Aorta (tissue), 5 donors: ENCODE measurements at regions not wholly inside any gene's neighbourhood (a gene's known extent, or its start where the extent isn't known, plus 50 kb on each side); places are given as distances from the start of the nearest gene placed in this dataset.

Experiments used
- ATAC-seq: fragments of 200-7000 bp; cut with Tn5 transposase; one replicate; pipeline ENCODE4 v1.9.1; 2022; ENCODE audit warnings: moderate library complexity; ENCODE audit not compliant: low FRiP score
- DNase-seq, 2 donors: peaks; one replicate each; pipeline ENCODE4 v3.0.0-alpha.2; 2020
- H3K27ac ChIP-seq, 2 donors: one replicate each; pipeline ENCODE4 v1.5.1; 2013; ENCODE audit warnings: low read length in 2 of 2, mild to moderate bottlenecking in 2 of 2, moderate library complexity in 2 of 2, control low read depth in 1 of 2, inconsistent platforms in 1 of 2, low read depth in 1 of 2
- H3K27me3 ChIP-seq, 2 donors: one replicate each; pipeline ENCODE4 v1.6.1; 2013; ENCODE audit warnings: control low read depth in 1 of 2, low read length in 1 of 2, mild to moderate bottlenecking in 1 of 2, moderate library complexity in 1 of 2; ENCODE audit not compliant: insufficient read depth in 2 of 2, control insufficient read depth in 1 of 2
- H3K36me3 ChIP-seq, 2 donors: one replicate each; pipeline ENCODE4 v1.6.1; 2013; ENCODE audit warnings: control low read depth in 1 of 2, low read length in 1 of 2, mild to moderate bottlenecking in 1 of 2; ENCODE audit not compliant: insufficient read depth in 2 of 2, control insufficient read depth in 1 of 2
- H3K4me1 ChIP-seq, 2 donors: one replicate each; pipeline ENCODE4 v1.6.1; 2013; ENCODE audit warnings: low read length in 2 of 2, control low read depth in 1 of 2, mild to moderate bottlenecking in 1 of 2, moderate library complexity in 1 of 2; ENCODE audit not compliant: insufficient read depth in 2 of 2, control insufficient read depth in 1 of 2
- H3K4me3 ChIP-seq, 2 donors: one replicate each; pipeline ENCODE4 v1.5.1; 2013; ENCODE audit warnings: low read length in 2 of 2, control low read depth in 1 of 2, mild to moderate bottlenecking in 1 of 2
- H3K9me3 ChIP-seq: one replicate; pipeline ENCODE4 v1.6.1; 2013; ENCODE audit warnings: mild to moderate bottlenecking, low read length; ENCODE audit not compliant: control insufficient read depth
- WGBS, 2 donors: extraction: QIAGEN DNeasy Blood & Tissue Kit; methylation state at CpG; one replicate each; pipeline ENCODE4 v1.1.7; 2013; 5-methylcytosine and 5-hydroxymethylcytosine counted together
- intact Hi-C, 2 donors: fragments of 100-400 bp; cut with DNase I; formaldehyde crosslinking; loops; one replicate each; pipeline versions ENCODE4 v1.14.2 to v1.15.0; 2022
- donor health status: healthy with polysubstance abuse.
- donor health status: Bipolar disorder and iron deficiency.
- donor health status: DM: no; HTN: no; CAD: no.
- donor health status: DM: no; HTN: no; CAD: no.
- donor health status: DM: yes; HTN: yes; CAD: no.

DNA sequence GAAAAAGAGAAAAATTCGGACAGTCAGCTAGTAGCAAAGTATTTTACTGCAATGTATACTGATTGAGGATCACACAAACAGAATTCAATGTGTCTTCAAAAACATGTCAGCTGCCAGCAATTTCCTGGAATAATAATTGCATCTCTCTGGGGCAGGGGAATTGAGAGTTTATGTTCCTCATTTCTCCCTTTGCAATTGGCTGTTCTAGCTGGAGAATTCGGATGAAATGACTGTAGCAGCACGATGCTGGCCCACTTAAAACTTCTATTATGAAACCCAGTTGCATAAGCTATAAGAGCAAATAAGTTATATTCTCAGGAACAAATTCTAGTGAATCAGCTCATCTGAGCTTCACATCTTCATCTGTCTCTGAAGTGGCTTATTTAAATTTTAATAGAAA is 99.9 kb upstream of the CPEB2 start:
- Histone ChIP-seq H3K27ac (no peak overlapping the region), H3K9me3 (peaks cover 1% of the 10 kb centered on the region), H3K4me3 (no peak overlapping the region), H3K36me3 (no peaks in the 10 kb centered on the region), H3K27me3 (no peaks in the 10 kb centered on the region), H3K4me1 (no peaks in the 10 kb centered on the region)
- WGBS, 2 donors, result 79 to 82% methylated on average over 3 of the region's 3 CpGs
- DNase-seq, result no peak
- intact Hi-C loops, result no loop called here
- ATAC-seq, result no peak

DNA sequence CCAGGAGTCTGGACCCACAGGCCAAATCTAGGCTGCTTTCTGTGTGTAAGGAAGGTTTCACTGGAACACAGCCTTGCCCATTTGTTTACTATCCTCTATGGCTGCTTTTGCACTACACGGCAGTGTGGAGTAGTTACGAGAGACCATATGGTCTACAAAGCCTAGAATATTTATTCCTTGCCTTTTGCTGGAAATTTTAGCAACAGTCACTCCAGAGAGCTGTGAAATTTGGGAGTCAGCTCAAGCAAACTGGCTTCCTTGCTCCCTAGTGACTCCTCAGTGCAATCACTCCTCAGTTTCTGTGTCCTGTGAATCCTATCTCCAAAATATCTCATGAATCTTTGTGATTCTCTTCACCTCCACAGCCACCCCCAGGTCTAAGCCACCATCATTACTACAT is 99.0 kb upstream of the CPEB2 start:
- no peaks in the 10 kb centered on the region for H3K4me1 ChIP-seq
- intact Hi-C loops, result no loop called here
- no peaks in the 10 kb centered on the region for H3K27me3 ChIP-seq
- ATAC-seq, result no peak
- no peak overlapping the region for H3K27ac ChIP-seq
- no peak overlapping the region for H3K4me3 ChIP-seq
- no peak for DNase-seq
- H3K9me3 ChIP-seq, result peaks cover 1% of the 10 kb centered on the region
- H3K36me3 ChIP-seq, result no peaks in the 10 kb centered on the region
- 73 to 87% methylated on average over 2 of the region's 2 CpGs for WGBS, 2 donors

GRCh38 chr4:14906805-14907204 is 95.5 kb upstream of the CPEB2 start:
- DNase-seq, result no peak
- intact Hi-C loops, result no loop called here
- Histone ChIP-seq H3K27me3 (no peaks in the 10 kb centered on the region), H3K27ac (no peak overlapping the region), H3K4me3 (no peak overlapping the region), H3K9me3 (peaks cover 1% of the 10 kb centered on the region), H3K4me1 (no peaks in the 10 kb centered on the region), H3K36me3 (no peaks in the 10 kb centered on the region)
- no peak for ATAC-seq

GRCh38 chr4:14908635-14909034 is 93.6 kb upstream of the CPEB2 start:
- Histone ChIP-seq H3K9me3 (no peaks in the 10 kb centered on the region), H3K4me3 (no peak overlapping the region), H3K36me3 (no peaks in the 10 kb centered on the region), H3K27ac (no peak overlapping the region), H3K4me1 (no peaks in the 10 kb centered on the region), H3K27me3 (no peaks in the 10 kb centered on the region)
- no peak for DNase-seq
- no peak for ATAC-seq
- intact Hi-C loops, result no loop called here
- WGBS, 2 donors, result 63 to 64% methylated on average over 3 of the region's 3 CpGs

DNA sequence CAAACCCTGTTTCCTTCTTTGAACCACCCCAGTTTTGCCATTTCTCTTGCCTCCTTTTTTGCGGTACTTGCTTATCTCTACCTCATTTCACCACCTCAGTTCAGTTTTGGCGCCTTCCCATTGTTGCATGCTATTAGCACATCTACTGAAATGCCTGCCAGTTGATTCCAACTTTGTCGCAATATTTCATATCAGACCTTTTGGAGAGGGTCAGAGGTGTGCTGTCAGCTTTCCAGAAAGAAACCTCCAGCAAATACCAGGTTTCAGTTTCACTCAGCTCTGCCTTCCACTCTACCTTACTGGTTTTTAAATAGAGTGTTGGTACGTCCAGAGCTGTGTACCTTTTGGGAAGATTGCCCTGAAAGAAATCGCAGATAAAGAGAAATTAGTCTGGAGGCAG is 91.9 kb upstream of the CPEB2 start:
- DNase-seq, result no peak
- WGBS, 2 donors, result 68 to 71% methylated on average over 5 of the region's 5 CpGs
- Histone ChIP-seq H3K27me3 (no peaks in the 10 kb centered on the region), H3K4me1 (no peaks in the 10 kb centered on the region), H3K27ac (no peak overlapping the region), H3K4me3 (no peak overlapping the region), H3K36me3 (no peaks in the 10 kb centered on the region), H3K9me3 (no peaks in the 10 kb centered on the region)
- intact Hi-C loops, result loop anchor here in 1 of 2 donors (10.0 kb wide), 1 partner anchor 56 kb away; no protein-coding TSS in a partner anchor
- ATAC-seq, result no peak

GRCh38 chr4:14912426-14912825 is 89.9 kb upstream of the CPEB2 start:
- no peak for ATAC-seq
- intact Hi-C loops, result loop anchor here in 1 of 2 donors (10.0 kb wide), 1 partner anchor 58 kb away; no protein-coding TSS in a partner anchor
- Histone ChIP-seq H3K4me1 (no peaks in the 10 kb centered on the region), H3K36me3 (no peaks in the 10 kb centered on the region), H3K27me3 (no peaks in the 10 kb centered on the region), H3K9me3 (no peaks in the 10 kb centered on the region), H3K27ac (no peak overlapping the region), H3K4me3 (no peak overlapping the region)
- 53 to 60% methylated on average over 2 of the region's 2 CpGs for WGBS, 2 donors
- DNase-seq, result no peak

GRCh38 chr4:14915018-14915417 is 87.3 kb upstream of the CPEB2 start:
- intact Hi-C loops, result loop anchor here (5.0 to 10.0 kb wide), 2 partner anchors 60 to 78 kb away; no protein-coding TSS in a partner anchor
- H3K4me1 ChIP-seq, result no peaks in the 10 kb centered on the region
- no peaks in the 10 kb centered on the region for H3K27me3 ChIP-seq
- H3K27ac ChIP-seq, result no peak overlapping the region
- ATAC-seq (no peak), DNase-seq (no peak)
- H3K36me3 ChIP-seq, result no peaks in the 10 kb centered on the region
- no peak overlapping the region for H3K4me3 ChIP-seq
- no peaks in the 10 kb centered on the region for H3K9me3 ChIP-seq
- 30 to 45% methylated on average over 2 of the region's 2 CpGs for WGBS, 2 donors

DNA sequence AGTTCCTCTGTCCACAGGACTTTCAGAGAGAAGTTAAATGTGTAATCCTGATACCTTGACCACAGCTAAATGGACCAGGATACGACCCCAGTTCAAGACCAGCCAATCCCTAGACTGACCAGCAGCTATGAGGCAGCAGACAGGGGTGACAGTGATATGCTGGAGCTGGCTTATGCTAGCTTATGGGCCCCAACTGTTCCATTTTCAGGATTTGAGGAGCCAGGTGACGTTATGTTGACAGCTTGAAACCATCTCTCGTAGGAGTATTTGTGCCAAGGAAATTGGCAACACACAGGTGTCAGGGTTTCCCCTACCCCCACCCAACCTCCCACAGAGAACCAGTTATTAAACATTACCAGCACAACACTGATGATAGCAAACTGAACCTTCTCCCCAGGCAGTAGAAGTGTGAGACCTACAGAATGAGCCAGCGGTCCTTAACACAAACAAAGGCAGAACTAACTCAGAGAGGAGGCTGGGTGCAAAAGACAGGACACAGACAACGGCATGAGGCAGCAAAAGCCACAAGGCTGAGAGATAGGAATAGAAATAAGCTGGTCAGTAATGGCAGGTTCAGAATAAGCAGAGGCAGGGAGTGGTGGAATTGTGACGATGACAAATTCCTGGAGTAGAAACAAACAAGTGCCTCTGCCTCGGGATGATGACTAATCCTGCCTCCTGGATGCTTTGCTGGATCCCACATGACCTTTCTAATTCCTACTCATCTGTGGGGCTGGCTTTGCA is 85.6 kb upstream of the CPEB2 start:
- Histone ChIP-seq H3K4me3 (no peak overlapping the region), H3K4me1 (no peaks in the 10 kb centered on the region), H3K27ac (no peak overlapping the region), H3K27me3 (no peaks in the 10 kb centered on the region), H3K9me3 (no peaks in the 10 kb centered on the region), H3K36me3 (no peaks in the 10 kb centered on the region)
- intact Hi-C loops, result loop anchor here (5.0 to 10.0 kb wide), 2 partner anchors 62 to 79 kb away; no protein-coding TSS in a partner anchor
- 53 to 54% methylated on average over 7 of the region's 7 CpGs for WGBS, 2 donors
- DNase-seq (no peak), ATAC-seq (no peak)

GRCh38 chr4:14917298-14917633 is 85.0 kb upstream of the CPEB2 start:
- H3K4me3 ChIP-seq, result no peak overlapping the region
- intact Hi-C loops, result loop anchor here (5.0 to 10.0 kb wide), 2 partner anchors 62 to 80 kb away; no protein-coding TSS in a partner anchor
- ATAC-seq, result no peak
- no peaks in the 10 kb centered on the region for H3K27me3 ChIP-seq
- H3K27ac ChIP-seq, result no peak overlapping the region
- H3K36me3 ChIP-seq, result no peaks in the 10 kb centered on the region
- no peak for DNase-seq
- WGBS, 2 donors, result 30 to 48% methylated on average over 1 of the region's 1 CpG
- no peaks in the 10 kb centered on the region for H3K9me3 ChIP-seq
- no peaks in the 10 kb centered on the region for H3K4me1 ChIP-seq
